AG20443 (cell line): ENCODE measurements at regions not wholly inside any gene's neighbourhood (a gene's known extent, or its start where the extent isn't known, plus 50 kb on each side); places are given as distances from the start of the nearest gene placed in this dataset.
"Not testable (repeated sequence)": the region's sequence is repeated elsewhere in the genome, so short reads cannot be mapped to it uniquely, and the experiment has no call there.

ENCODE experiments used
- DNase-seq: peaks from one replicate; pipeline ENCODE4 v3.0.0; 2012; ENCODE audit warnings: low spot score, mixed read lengths

DNA sequence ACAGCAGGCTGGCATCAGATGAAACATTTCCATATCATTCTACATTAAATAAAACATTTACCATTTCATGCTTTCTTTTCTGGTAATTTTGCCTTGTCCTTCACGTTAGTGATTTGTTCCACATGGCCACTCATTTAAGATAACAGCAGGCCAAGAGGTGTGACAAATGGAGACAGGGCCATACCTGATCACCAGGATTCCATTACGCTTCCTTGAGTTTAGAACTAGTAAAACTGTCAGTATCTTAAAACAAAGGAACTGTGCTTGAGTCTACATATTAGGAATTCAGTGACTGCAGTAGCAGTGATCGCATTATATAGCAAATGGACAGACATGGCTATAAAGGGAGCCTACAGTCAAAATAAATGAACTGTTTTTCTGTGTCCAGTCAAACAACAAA lies 155.1 kb upstream of the FSHR start:
- DNase-seq, result no peak

GRCh38 chr2:49306925-49307324 lies 152.6 kb upstream of the FSHR start:
- no peak for DNase-seq

- DNase-seq, result not testable (repeated sequence)
Observed at GRCh38 chr2:49298693-49299092, 144.4 kb upstream of the FSHR start.

DNA sequence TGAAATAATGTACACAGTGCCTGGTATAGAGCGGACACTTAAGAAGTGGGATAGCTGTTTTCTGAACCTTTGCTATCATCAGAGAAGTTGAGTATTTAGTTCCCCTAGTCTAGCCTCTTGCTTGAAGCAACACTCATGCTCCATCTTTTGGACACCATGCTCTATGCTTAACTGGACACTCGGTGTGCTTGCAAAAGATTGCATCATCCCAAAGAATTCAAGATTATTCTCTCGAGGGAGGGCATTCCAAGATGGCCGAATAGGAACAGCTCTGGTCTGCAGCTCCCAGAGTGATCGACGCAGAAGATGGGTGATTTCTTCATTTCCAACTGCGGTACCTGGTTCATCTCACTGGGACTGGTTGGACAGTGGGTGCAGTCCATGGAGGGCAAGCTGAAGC lies 143.9 kb upstream of the FSHR start:
- DNase-seq, result no peak

GRCh38 chr2:49296107-49296867 lies 142.0 kb upstream of the FSHR start:
- no peak for DNase-seq

DNA sequence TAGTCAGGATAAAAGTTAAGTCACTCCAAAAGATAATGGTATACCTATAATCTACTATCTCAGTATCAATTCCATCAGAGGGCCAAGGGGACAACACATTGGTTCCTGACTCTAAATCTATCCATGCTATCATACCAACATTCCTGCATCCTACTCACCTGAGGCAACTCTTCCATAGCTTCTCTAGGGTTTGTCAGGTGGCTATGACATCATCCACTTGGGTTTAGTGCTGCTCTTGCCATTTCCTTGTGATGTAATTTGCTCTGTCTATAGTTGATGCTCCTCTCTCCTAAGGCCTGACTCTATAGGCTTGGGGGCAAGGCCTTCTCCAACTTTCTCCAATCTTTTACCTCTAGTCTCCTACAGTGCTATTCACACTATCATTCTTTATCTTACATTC lies 139.9 kb upstream of the FSHR start:
- DNase-seq, result no peak

DNA sequence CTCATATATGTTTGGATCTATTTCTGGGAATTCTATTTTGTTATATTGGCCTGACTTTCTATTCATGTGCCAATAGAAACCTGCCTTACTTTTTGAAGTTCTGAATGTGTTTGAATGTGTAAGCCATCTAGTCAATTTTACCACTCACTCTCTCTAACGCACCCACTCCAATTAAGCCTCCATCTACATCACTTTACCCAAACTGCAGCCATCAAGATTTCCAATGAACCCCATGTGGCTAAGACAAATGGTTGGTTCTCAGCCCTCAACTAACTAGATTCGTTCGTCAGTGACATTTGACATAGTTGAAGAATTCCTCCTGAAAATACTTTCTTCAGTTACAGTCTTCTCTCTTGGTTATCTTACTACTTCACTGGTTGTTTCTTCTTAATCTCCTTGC lies 137.3 kb upstream of the FSHR start:
- no peak for DNase-seq

- DNase-seq, result no peak
Observed at GRCh38 chr2:49289711-49290110, 135.4 kb upstream of the FSHR start.

- no peak for DNase-seq
Observed at GRCh38 chr2:49288902-49289700, 134.8 kb upstream of the FSHR start.

GRCh38 chr2:49288113-49288705 lies 133.9 kb upstream of the FSHR start:
- DNase-seq, result no peak

- DNase-seq, result no peak
Observed at GRCh38 chr2:49286726-49287125, 132.4 kb upstream of the FSHR start.

DNA sequence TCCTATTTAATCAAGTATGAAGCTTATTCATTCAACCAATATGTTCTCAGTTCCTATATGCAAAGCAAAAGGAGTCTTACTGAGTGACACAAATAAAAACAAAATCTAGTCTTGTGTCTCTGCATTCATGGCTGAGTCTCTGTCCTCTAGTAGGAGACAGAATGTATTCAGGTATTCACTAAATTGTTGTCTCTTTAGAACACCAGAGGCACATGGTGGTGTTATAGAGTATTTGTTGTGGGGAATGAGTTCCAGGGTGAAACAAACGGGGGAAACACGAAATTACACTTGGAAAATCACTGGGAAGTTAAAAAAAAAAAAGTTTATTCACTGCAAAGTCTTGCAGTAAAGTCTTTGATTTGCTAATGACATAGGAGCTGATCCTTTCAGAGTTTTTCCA lies 131.7 kb upstream of the FSHR start:
- DNase-seq, result no peak

- DNase-seq, result no peak
Observed at GRCh38 chr2:49278561-49278960, 124.2 kb upstream of the FSHR start.

- DNase-seq, result no peak
Observed at GRCh38 chr2:49278141-49278540, 123.8 kb upstream of the FSHR start.

DNA sequence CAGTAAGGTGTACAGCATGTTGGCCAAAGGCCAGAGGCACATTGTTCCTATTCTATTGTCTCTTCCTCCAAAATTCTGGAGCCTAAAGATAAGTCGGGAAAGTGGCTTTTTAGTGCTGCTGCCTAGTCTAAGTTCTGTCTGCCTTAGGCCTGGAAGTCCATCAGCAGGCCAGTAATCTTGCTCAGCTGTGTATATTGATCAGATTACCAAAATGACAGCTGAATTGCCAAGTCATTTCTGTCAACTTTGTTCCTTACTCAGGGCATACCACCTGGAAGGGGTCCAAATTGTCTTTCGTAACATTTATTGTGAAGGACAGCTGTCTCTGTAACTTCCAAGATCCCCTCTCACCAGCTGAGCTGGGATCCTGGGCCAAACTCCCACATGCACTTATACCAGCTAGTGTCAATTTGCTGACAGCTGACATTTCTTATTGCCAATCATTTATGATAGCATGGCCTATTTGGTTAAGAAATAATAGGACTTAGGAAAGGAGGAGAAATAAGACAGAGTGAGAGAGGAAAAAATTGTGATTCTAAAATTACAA lies 116.8 kb upstream of the FSHR start:
- no peak for DNase-seq

DNA sequence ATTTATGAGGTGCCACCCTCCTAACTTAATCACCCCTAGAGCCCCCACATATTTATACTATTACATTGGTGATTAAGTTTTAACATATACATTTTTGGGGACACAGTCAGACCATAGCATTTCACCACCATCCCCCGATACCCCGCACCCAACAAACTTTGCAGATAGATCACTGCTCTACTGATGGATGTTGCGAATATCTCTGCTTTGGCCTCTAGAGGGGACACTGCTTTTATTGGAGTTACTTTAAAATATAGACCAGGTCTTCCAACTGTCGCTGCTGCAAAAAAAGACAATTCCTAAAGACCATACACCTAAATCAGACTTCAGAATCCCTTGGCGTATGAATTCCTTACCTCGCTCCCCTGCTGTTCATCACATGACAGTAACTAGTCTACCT lies 115.8 kb upstream of the FSHR start:
- DNase-seq, result no peak

DNA sequence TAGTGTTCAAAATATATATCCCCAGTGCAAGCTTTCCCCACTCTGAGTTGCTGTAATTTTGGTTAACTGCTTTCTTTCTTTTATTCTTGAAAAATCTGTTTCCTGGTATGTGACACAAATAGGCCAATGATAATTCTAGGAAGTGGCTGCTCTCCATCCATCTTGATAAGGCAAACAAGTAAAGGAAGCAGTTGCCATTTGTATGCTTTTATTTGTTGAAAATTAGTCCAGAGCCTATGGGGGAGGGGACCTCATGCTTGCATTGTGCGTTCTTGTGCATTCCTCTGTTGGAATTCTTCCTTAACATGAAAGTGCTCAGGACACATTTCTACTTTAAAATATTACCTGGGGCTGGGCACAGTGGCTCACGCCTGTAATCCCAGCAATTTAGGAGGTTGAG lies 111.2 kb upstream of the FSHR start:
- DNase-seq, result no peak

DNA sequence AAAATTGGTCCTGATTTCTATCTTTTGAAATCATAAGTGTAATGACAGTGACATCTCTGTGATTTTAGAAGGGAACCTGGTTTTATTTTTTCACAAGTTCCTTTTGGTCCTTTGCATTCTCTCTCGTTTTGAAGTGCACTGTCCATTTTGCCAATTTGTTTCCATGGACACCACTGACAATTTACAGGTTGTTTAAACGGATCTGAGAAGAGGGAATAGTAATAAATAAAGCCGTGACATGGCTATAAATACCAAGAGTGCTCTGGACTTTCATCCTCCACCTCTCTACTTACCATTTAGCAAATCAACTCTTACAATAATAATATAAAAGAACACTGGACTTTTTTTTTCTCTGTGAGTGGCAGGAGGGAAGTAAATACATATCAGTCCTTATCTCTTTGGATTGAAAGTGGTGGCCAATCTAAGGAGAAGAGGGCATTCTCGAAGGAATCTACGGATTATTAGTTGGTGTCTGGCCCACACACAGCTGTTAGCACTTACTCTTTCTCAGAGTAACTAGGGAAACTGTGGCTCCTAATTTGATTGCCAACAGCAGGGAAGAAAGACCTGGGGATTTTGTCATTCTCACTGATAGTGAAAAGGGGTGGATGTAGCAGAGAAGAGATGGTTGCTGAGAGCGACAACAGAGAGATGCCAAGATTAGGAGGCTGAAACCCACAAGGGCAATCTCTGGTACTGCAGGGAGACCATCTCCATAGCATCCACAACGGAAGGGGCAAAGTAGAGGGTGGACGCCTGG lies 108.7 kb upstream of the FSHR start:
- DNase-seq, result no peak

- DNase-seq, result no peak
Observed at GRCh38 chr2:49261781-49262180, 107.5 kb upstream of the FSHR start.

DNA sequence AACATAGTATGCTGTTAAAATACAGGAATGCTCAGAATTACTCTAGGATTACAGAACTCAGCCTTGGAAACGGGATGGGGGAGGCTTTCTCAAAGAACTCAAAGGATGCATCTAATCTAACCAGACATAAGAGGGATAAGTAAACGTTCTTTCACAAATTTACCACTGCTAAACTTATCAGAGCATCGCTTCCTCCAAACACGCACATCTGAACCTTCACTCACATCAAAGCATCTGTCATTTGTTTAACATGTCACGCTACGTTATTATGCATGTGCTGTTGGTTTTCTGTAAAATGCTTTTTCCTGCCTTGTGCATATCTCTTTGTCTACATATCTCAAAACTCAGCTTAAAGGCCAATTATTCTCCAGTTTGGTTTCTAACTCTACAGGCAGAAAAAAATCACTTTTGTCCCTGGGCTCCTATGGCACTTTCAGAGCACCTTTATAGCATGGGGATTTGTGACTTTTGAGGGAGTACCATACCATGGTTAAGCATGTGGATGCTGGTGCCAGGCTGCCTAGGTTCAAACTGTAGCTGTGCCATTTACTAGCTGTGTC lies 106.7 kb upstream of the FSHR start:
- DNase-seq, result no peak

DNA sequence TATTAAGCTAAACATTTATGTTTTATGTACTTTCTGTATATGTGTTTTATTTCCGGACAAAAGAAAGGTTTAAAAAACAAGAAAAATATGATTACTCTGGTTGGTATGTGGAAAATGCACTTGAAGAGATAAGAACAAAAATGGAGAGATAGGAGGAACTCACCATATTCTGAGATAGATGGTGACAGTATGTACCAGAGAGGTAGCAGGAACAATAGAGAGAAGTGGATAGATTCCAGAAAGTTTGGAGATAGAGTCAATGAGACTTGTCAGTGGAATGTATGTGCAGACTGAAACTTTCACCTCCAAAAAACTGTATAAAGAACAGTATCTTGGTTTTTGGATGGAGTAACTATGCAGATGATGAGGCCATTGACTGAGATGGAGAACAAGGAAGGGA lies 105.6 kb upstream of the FSHR start:
- no peak for DNase-seq

DNA sequence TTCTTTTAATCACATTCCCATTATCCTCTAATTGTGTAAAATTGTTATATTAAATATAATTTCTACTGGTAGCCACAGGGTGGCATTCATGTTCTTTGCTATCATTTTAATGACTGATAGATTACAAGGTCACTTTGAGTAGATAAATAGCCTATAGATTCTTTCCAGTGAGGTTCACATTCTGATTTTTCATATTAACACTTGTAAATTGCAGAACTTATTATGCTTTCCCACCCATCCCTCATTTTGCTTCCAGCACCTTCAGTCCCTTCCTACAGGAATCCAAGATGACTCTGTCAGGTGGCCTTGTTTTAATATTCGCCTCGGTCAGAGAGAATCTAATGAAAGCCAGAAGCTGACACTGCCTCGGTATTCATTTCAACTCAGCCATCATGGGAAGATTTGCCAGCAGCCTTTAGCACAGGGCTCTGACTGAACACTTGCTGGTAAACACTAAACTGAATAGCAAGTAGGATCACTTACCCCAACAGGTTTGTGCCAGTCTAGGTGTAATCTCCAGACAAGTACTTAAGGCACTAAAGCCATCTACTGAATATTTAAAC lies 101.2 kb upstream of the FSHR start:
- no peak for DNase-seq
